NCI-H1417 treated with DMSO at 0.1 percent for 48 hours (cell line): ENCODE measurements at regions not wholly inside any gene's neighbourhood (a gene's known extent, or its start where the extent isn't known, plus 50 kb on each side); places are given as distances from the start of the nearest gene placed in this dataset.
A peak's percentile ranks its signal among the peaks of the same experiment; 100 is the strongest.
"Not testable (repeated sequence)": the region's sequence is repeated elsewhere in the genome, so short reads cannot be mapped to it uniquely, and the experiment has no call there.

ENCODE experiments used
- DNase-seq: peaks from one replicate; lab custom pipeline; 2025; lab: John Stamatoyannopoulos, UW

DNA sequence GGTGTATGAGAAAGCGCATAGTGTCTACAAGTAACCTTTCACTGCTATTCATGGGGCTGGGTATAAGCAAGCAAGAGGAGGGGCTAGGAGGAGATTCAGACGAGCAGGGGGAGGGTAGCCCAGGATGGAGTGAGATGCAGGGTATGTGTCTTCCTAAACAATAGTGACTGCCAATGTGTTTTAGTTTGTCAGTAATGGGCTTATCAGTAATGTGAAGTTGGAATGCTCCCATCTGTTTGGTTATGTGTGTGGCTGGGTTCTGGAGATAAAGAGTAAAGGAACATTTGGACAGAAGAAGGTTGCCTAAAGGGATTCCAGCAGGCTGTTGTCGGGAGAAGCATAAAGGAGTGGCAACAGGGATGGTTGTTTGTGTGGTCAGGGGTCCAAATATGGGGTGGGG is 62.7 kb upstream of the EZR start:
- DNase-seq = not testable (repeated sequence)

- not testable (repeated sequence) for DNase-seq
Measured at GRCh38 chr6:158881276-158881675, 62.1 kb upstream of the EZR start.

GRCh38 chr6:158879180-158879579 is 60.0 kb upstream of the EZR start:
- DNase-seq = no peak

- DNase-seq = no peak
Measured at GRCh38 chr6:158877716-158878115, 58.5 kb upstream of the EZR start.

DNA sequence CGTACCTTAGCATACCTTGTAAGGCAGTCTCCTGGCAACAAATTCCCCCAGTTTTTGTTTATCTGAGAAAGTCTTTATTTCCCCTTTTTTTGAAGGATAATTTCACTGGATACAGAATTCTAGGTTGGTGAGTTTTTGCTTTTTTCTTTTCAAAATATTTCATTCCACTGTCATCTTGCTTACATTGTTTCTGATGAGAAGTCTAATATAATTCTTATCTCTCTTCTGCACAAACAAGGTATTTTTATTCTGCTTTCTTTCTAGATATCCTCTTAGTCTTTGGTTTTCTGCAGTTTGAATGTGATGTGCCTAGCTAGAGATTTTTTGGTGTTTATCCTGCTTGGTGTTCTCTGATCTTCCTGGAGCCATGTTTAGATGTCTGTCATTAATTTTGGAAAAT is 57.7 kb upstream of the EZR start:
- no peak for DNase-seq

- no peak for DNase-seq
Measured at GRCh38 chr6:158870649-158870957, 51.4 kb upstream of the EZR start.

- peak; percentile 94 for DNase-seq
Measured at GRCh38 chr6:158869826-158870648, 50.9 kb upstream of the EZR start.

DNA sequence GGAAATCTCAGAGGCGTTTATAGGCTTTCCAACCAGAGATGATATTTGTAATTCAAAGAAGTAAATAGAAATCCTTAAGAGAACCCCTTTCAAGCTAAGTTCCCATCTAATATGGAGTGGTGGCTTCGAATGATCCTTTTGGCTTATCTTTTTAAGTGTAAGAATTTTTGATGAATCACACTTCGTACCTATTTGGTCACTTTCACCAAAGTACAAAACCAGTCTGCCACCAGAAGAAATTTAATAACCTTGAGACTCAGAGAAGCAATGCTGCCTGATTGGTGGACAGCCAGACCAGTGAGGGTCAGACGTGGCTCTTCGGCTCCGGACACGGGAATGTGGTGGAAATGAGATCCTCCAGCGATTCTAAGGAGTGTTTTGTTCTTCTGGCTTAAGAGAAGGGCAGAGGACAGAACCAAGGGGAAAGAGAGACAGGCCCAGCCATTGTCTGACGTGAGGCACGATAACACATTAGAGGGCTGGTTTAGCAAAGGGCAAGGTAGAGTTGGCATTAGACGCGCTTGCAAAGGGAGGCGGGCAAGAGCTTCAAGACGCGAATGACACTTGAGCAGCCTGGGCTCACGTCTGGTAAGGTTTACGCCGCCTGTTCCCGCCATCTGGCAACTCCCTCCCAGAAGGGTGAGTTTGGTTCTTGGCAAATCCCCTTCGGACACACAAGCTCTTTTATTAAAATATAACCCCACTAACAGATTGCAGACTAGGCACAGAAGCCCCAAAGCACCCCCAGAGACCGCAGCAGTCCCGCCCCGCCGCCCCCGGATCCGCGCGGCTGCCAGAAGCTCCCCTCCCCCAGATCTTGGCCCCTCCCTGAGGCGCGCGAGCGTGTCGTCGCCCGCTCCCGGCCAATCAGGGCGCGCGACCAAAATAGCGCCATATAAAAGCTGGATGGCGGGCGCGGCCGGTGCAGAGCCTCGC is 50.0 kb upstream of the EZR start:
- peak; percentile 94 for DNase-seq
